Left forelimb (tissue), 1 donor: ENCODE measurements at regions not wholly inside any gene's neighbourhood (a gene's known extent, or its start where the extent isn't known, plus 50 kb on each side); places are given as distances from the start of the nearest gene placed in this dataset.

Experiments used
- DNase-seq: peaks from one replicate; pipeline ENCODE4 v3.0.0-alpha.2; 2018; ENCODE audit warnings: low spot score

DNA sequence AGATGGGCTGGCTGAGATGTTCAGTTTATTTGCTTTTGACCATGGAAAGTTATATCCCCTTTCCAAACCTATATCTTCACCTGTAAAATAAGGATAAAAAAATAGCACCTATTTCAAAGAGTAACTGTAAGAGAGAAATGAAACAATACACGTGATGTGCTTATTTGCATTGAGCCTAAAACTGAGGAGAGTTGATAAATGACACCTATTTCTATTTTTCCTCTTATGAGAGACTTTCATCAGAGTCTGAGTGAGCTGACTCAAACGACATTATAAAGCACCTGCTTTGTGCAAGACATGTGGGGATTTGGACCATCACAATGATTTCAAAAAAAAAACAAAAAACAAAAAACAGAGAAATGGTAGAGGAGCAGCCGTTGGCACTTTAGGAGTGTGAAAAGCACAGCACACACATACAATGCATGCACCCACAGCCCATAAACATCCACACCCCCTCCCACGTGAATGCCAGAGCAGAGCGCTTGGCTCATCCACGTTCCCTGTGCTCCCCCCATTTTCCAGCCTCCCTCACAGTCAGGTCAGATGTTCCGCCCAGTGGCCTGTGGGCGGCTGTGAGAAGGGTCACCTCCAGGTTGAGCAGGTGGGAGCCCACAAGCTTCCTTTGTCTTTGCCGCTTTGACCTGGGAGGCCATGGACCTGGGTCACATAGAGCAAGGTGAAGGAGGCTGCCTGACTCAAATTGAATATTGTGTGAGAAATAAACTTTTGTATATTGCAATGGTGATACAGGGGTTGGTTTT lies 253.2 kb upstream of the ZNF32 start:
- no peak for DNase-seq

GRCh38 chr10:43901302-43901701 lies 252.6 kb upstream of the ZNF32 start:
- DNase-seq, result no peak

GRCh38 chr10:43900571-43900970 lies 251.9 kb upstream of the ZNF32 start:
- DNase-seq, result no peak

DNA sequence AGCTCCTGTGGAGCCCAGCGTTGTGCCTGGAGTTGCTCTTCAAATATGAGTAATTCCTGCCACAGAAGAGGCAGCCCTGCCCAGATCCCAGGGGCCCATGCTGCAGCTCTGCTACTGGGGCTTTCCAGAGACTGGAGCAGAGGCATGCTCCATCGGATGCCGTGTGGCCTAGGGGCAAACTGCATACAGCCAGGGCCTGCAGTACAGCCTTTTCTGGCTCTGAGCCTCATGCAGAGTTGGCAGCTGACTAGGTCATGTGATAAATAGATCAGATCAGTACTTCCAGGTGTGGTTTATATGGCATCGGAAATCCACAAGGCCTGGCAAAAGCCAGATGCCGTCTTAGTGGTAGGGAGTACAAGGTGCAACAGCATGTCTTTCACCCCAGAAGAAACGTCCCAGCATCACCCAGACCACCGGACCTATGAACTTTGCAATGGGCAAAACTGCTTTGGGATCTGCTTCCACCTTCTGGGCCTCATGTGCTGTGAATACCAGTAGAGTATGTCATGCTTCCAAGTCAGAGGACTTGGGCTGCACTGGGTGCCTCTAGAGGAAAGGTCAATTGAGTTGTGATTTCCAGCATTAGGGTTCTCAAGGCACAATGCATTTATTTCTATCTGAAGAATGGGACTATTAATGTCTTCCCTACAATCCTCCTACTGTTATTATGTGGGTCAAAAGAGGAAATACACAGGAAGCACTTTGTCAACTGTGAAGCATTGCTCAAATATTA lies 250.7 kb upstream of the ZNF32 start:
- DNase-seq, result no peak

GRCh38 chr10:43898592-43898991 lies 249.9 kb upstream of the ZNF32 start:
- no peak for DNase-seq

DNA sequence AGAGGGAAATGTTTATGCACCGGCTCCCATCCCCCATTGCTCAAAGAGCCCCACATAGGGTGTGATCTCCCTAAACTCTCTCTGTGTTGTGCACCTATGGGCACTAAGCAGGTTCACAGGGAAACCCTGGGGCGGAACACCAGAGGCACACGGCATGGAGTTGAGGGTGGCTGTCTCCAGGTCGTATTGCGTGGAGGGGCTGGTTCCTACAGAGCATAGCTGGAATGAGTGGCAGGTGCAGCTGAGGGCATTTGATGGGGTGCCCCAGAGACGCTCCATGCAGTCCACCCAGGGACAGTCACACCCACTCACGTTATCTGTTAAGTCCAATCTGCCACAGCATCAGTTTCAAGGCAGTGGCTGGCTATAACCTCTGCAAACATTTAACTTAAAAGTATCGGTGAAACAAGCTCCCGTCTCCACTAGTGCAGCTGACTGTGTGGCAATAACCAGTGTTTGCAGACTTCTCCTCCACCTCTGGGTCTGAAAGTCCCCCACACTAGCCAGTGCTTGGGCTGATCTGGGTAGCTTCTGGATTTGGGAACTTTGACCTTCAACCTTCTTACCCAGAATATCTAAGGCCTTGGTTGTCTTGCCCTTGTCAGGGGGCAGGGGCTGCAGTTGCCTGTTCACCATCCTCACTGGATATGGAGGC lies 249.2 kb upstream of the ZNF32 start:
- no peak for DNase-seq

GRCh38 chr10:43892062-43892770 lies 243.5 kb upstream of the ZNF32 start:
- no peak for DNase-seq

DNA sequence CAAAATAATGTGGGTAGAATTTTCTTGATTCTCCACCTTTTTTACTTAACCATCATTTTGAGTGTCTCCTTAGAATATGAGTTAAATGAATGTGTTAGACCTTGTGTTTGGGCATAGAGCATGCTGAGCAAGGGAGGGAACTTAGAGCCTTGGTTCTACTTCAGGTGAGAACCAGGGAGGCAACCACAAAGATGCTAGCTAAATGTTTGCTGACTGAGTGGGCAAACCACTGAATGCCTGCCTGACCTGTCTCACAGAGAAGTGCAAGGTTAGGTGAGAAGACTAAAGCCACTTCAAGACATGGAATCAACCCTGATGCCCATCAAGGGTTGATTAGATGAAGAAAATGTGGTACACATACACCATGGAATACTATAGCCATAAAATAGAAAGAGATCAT lies 242.6 kb upstream of the ZNF32 start:
- DNase-seq, result no peak

DNA sequence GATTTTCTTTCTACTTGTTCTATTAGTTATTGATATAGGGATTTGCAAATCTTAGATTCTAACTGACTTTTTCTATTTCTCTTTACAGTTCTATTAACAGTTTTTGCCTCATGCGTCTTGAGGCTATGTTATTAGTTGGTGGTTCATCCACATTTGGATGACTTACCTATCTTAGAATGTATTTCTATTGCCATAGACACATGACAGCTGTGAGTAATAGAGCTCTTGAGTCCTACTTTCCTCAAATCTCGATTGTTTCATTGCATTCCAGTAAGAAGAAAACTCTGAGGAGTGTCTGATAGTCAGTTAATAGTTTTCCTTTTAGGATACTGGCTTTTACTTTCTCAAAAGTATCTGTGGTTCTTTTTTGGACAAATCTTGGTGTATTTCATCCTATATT lies 241.4 kb upstream of the ZNF32 start:
- no peak for DNase-seq

DNA sequence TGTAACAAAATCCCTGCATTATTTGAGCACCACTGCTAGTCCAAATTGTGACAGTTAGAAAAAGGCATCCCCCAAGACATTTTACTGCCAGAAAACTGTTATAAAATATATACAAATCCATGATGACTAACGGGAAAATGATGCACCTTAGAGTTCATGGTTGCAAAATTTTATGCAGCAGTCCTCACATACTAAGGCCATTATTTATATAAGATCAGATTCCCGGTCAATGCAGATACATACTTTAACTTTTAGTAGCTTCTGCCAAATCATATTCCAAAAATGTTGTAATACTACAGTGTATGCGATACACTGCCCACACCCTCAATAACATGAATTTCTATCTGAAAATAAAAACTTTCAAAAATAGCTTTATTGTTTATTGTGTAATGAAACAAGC lies 239.9 kb upstream of the ZNF32 start:
- no peak for DNase-seq

GRCh38 chr10:43885842-43886241 lies 237.2 kb upstream of the ZNF32 start:
- DNase-seq, result no peak

- DNase-seq, result no peak
These were observed 236.6 kb upstream of the ZNF32 start for GRCh38 chr10:43885252-43885651.

DNA sequence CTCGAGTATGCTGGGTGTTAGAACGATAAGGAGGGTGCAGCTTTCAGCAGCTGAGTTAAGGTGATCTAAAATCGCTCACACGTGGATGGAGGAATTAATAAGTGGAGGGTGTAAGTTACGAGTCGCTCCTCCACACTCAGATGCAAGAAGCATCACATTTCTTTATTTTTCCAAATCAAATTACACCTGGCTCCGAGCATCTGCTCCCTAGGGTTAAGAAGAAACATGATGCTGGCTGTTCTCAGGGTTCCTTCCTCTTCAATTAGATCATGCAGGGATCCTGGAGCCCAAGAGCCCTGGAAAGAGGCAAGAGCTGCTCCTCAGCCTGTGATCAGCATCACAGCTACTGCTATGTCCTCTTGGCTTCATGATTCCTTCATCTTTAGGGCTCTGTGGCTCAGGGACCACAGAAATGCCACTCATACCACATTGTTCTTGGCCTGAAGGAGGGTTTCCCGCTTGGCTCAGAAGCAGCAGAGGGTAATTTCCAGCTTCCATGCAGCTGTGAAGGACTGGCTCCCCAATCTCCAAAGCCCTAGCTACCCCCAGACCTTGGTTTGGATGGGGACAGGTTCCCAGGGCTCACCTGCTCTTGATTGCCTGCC lies 235.9 kb upstream of the ZNF32 start:
- DNase-seq, result no peak

DNA sequence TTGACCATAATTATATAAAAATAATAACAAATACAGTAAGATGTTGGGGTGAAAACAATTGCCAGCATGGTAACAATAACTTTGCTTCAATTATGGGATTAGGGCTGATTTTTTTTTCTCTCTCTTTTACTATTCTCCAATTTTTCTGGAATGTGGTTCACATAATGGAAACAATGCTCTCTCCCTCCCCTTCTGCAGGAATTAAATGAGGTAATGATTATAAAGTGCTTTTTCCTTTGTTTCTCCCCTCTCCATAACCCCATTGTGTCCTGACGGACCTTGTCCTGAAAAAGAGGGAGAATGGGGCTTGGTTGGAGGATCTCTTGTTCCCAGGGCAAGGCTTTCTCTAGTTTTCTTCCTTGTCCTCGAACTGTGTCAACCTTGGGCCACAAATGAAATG lies 234.0 kb upstream of the ZNF32 start:
- DNase-seq, result no peak

DNA sequence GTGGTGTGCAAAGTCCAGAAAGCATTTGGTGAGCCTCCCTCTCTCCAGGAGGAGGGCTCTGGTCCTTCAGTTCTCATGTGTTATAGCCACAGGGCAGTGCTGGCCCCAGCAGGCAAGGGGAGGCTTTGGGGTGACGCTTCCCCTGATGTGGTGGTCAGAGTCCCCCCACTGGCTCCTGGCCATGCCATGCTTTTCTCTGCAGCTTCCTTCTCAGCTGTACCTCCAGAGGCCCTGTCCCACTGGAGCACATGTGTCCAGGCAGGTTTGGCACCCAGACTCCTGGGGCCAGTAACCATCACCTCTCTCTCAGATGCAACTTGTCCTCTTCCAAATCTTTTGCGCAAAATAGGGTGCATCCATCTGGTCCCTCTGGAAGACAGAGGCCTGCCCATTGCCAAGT lies 233.0 kb upstream of the ZNF32 start:
- DNase-seq, result no peak

DNA sequence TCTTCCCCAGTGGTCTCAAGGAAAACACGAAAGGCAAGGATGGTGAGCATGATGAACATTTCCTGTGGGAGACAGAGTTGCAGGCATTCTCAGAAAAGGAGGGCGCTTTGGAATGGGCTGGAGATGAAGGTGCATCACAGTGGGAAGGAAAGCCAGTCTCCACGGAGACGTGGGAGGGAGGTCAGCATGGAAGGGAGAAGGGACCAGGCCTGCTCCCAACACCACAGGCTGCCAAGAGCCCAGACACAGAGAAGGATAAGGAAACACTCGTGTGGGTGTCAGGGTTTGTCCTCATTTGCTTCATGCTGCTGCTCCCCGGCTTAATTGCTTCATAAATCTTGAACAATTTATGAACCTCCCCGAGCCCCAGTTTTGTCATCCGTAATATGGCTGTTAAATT lies 231.5 kb upstream of the ZNF32 start:
- DNase-seq, result no peak

- DNase-seq, result no peak
These were observed 231.1 kb upstream of the ZNF32 start for GRCh38 chr10:43879742-43880141.

DNA sequence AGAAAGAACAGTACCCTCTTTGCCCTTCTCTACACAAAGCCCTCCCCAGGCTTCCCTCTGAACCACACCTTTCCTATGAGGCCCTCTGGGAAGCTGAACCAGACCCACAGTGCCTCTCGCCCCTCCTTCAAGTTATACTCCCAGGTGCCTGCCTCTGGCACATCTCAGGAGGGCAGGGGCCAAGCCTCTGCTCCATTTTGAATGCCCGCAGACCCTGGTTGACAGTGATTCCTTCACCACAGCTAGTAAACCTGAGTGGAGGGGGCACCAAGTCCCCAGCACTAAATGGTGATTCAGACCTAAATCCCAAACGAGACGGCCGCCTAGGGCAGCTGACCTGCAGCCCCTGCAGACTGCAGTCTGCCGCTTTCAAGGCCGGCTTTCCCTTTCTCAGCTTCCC lies 230.5 kb upstream of the ZNF32 start:
- no peak for DNase-seq

GRCh38 chr10:43878386-43878785 lies 229.7 kb upstream of the ZNF32 start:
- no peak for DNase-seq

- no peak for DNase-seq
These were observed 228.3 kb upstream of the ZNF32 start for GRCh38 chr10:43876976-43877375.

DNA sequence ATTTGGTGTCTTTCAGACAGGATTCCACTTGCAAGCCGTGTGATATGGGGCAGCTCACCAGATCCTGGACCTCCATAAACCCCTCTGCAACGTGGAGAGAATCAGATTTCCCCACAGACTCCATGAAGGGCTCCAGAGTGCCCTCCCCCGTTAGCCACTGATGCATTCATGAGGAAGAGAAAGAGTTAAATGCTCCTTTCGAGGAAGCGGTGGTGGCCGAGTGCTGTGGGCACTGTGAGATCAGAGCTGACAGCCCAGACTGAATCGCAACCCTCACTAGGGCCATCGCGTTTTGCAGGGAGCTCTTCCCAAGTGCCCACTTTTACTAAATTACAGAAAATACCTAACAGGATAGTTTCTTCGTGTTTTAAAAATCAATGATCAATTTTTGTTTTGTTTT lies 226.3 kb upstream of the ZNF32 start:
- DNase-seq, result no peak

GRCh38 chr10:43873717-43874116 lies 225.0 kb upstream of the ZNF32 start:
- no peak for DNase-seq
